ENCODE measurements at regions not wholly inside any gene's neighbourhood (a gene's known extent, or its start where the extent isn't known, plus 50 kb on each side); places are given as distances from the start of the nearest gene placed in this dataset.
"Not testable (repeated sequence)": the region's sequence is repeated elsewhere in the genome, so short reads cannot be mapped to it uniquely, and the experiment has no call there.

GRCh38 chr17:21573961-21574610 lies 118.2 kb upstream of the KCNJ18 start:
- peaks cover 1% of the 10 kb centered on the region for H3K36me3 Mint-ChIP-seq (ENCODE audit: insufficient read depth)
- no peaks in the 10 kb centered on the region for H3K4me1 Mint-ChIP-seq (ENCODE audit: low read depth)
- no peak for DNase-seq (ENCODE audit: low spot score, unreplicated experiment)
- no peaks in the 10 kb centered on the region for H3K27me3 Mint-ChIP-seq
- TF ChIP-seq CTCF (IDR thresholded peaks at IDR 0.05; ENCODE audit: unreplicated experiment) = no peak
- no peak overlapping the region for H3K4me3 Mint-ChIP-seq (ENCODE audit: low read depth)
- no peak overlapping the region for H3K27ac Mint-ChIP-seq
- H3K9me3 Mint-ChIP-seq (ENCODE audit: low read depth) = peaks cover 35% of the 10 kb centered on the region

GRCh38 chr17:21574611-21575255 lies 117.6 kb upstream of the KCNJ18 start:
- not testable (repeated sequence) for H3K36me3 Mint-ChIP-seq (ENCODE audit: insufficient read depth); H3K27ac Mint-ChIP-seq; DNase-seq (ENCODE audit: low spot score, unreplicated experiment); H3K4me3 Mint-ChIP-seq (ENCODE audit: low read depth); H3K27me3 Mint-ChIP-seq; H3K4me1 Mint-ChIP-seq (ENCODE audit: low read depth)
- peaks cover 33% of the 10 kb centered on the region for H3K9me3 Mint-ChIP-seq (ENCODE audit: low read depth)

GRCh38 chr17:21578783-21579182 lies 113.5 kb upstream of the KCNJ18 start:
- not testable (repeated sequence) for H3K27me3 Mint-ChIP-seq; DNase-seq (ENCODE audit: low spot score, unreplicated experiment); H3K27ac Mint-ChIP-seq; H3K4me1 Mint-ChIP-seq (ENCODE audit: low read depth); H3K4me3 Mint-ChIP-seq (ENCODE audit: low read depth); H3K36me3 Mint-ChIP-seq (ENCODE audit: insufficient read depth)
- H3K9me3 Mint-ChIP-seq (ENCODE audit: low read depth) = peaks cover 13% of the 10 kb centered on the region

GRCh38 chr17:21592774-21593173 lies 99.5 kb upstream of the KCNJ18 start:
- peaks cover 33% of the 10 kb centered on the region for H3K9me3 Mint-ChIP-seq (ENCODE audit: low read depth)
- DNase-seq (ENCODE audit: low spot score, unreplicated experiment) = no peak
- H3K4me1 Mint-ChIP-seq (ENCODE audit: low read depth) = no peaks in the 10 kb centered on the region
- H3K27me3 Mint-ChIP-seq = no peaks in the 10 kb centered on the region
- no peaks in the 10 kb centered on the region for H3K36me3 Mint-ChIP-seq (ENCODE audit: insufficient read depth)
- TF ChIP-seq CTCF (IDR thresholded peaks at IDR 0.05; ENCODE audit: unreplicated experiment) = no peak
- no peak overlapping the region for H3K4me3 Mint-ChIP-seq (ENCODE audit: low read depth)
- H3K27ac Mint-ChIP-seq = no peak overlapping the region

- not testable (repeated sequence) for H3K27ac Mint-ChIP-seq; H3K4me1 Mint-ChIP-seq (ENCODE audit: low read depth); H3K36me3 Mint-ChIP-seq (ENCODE audit: insufficient read depth); H3K27me3 Mint-ChIP-seq; DNase-seq (ENCODE audit: low spot score, unreplicated experiment); H3K4me3 Mint-ChIP-seq (ENCODE audit: low read depth)
- H3K9me3 Mint-ChIP-seq (ENCODE audit: low read depth) = peaks cover 36% of the 10 kb centered on the region
Measured at GRCh38 chr17:21593452-21594105, 98.7 kb upstream of the KCNJ18 start.

GRCh38 chr17:21595086-21595485 lies 97.2 kb upstream of the KCNJ18 start:
- DNase-seq (ENCODE audit: low spot score, unreplicated experiment) = no peak
- H3K36me3 Mint-ChIP-seq (ENCODE audit: insufficient read depth) = no peaks in the 10 kb centered on the region
- TF ChIP-seq CTCF (IDR thresholded peaks at IDR 0.05; ENCODE audit: unreplicated experiment) = no peak
- H3K4me3 Mint-ChIP-seq (ENCODE audit: low read depth) = no peak overlapping the region
- H3K27ac Mint-ChIP-seq = no peak overlapping the region
- peaks cover 40% of the 10 kb centered on the region for H3K9me3 Mint-ChIP-seq (ENCODE audit: low read depth)
- H3K27me3 Mint-ChIP-seq = no peaks in the 10 kb centered on the region
- H3K4me1 Mint-ChIP-seq (ENCODE audit: low read depth) = no peaks in the 10 kb centered on the region
